ENCODE measurements at regions not wholly inside any gene's neighbourhood (a gene's known extent, or its start where the extent isn't known, plus 50 kb on each side); places are given as distances from the start of the nearest gene placed in this dataset.
"Not testable (repeated sequence)": the region's sequence is repeated elsewhere in the genome, so short reads cannot be mapped to it uniquely, and the experiment has no call there.

- H3K4me3 ChIP-seq; intact Hi-C loops (cut with DNase I; ENCODE audit: low total_unique reads); H3K36me3 ChIP-seq (ENCODE audit: low read depth, missing control alignments); H3K27ac ChIP-seq; DNase-seq; H3K4me1 ChIP-seq; H3K9me3 ChIP-seq; H3K27me3 ChIP-seq: not testable (repeated sequence)
- WGBS, 2 donors: 92 to 94% methylated on average over 1 of the region's 1 CpG
These were observed 64.4 kb downstream of the TMEM200C start for GRCh38 chr18:5830902-5831301.

- DNase-seq: no peak
- Histone ChIP-seq H3K9me3 (no peaks in the 10 kb centered on the region), H3K27ac (no peak overlapping the region), H3K4me3 (no peak overlapping the region), H3K27me3 (no peaks in the 10 kb centered on the region), H3K36me3 (ENCODE audit: low read depth, missing control alignments) (no peaks in the 10 kb centered on the region), H3K4me1 (no peaks in the 10 kb centered on the region)
- intact Hi-C loops (cut with DNase I; ENCODE audit: low total_unique reads): no loop called here
- 84 to 100% methylated on average over 1 of the region's 1 CpG for WGBS, 2 donors
- no peak for TF ChIP-seq POLR2A (IDR thresholded peaks at IDR 0.05)
These were observed 66.4 kb downstream of the TMEM200C start for GRCh38 chr18:5828913-5829312.

GRCh38 chr18:5825663-5826062, 69.7 kb downstream of the TMEM200C start:
- Histone ChIP-seq H3K9me3 (no peaks in the 10 kb centered on the region), H3K4me1 (no peaks in the 10 kb centered on the region), H3K27ac (no peak overlapping the region), H3K27me3 (no peaks in the 10 kb centered on the region), H3K36me3 (ENCODE audit: low read depth, missing control alignments) (no peaks in the 10 kb centered on the region), H3K4me3 (no peak overlapping the region)
- intact Hi-C loops (cut with DNase I; ENCODE audit: low total_unique reads): no loop called here
- DNase-seq: no peak
- WGBS, 2 donors: 90 to 94% methylated on average over 4 of the region's 4 CpGs
- TF ChIP-seq POLR2A (IDR thresholded peaks at IDR 0.05) (no peak), CTCF (IDR thresholded peaks at IDR 0.05) (no peak)

- no peaks in the 10 kb centered on the region for H3K9me3 ChIP-seq
- no peaks in the 10 kb centered on the region for H3K27me3 ChIP-seq
- H3K36me3 ChIP-seq (ENCODE audit: low read depth, missing control alignments): no peaks in the 10 kb centered on the region
- H3K27ac ChIP-seq: no peak overlapping the region
- WGBS, 2 donors: 55 to 69% methylated on average over 5 of the region's 5 CpGs
- intact Hi-C loops (cut with DNase I; ENCODE audit: low total_unique reads): no loop called here
- H3K4me1 ChIP-seq: no peaks in the 10 kb centered on the region
- H3K4me3 ChIP-seq: no peak overlapping the region
- DNase-seq: no peak
- TF ChIP-seq POLR2A (IDR thresholded peaks at IDR 0.05) (no peak), CTCF (IDR thresholded peaks at IDR 0.05) (no peak)
These were observed 70.8 kb downstream of the TMEM200C start for GRCh38 chr18:5824370-5824984.

- Histone ChIP-seq H3K36me3 (ENCODE audit: low read depth, missing control alignments) (no peaks in the 10 kb centered on the region), H3K9me3 (no peaks in the 10 kb centered on the region), H3K4me1 (no peaks in the 10 kb centered on the region), H3K27me3 (no peaks in the 10 kb centered on the region), H3K4me3 (no peak overlapping the region), H3K27ac (no peak overlapping the region)
- no peak for TF ChIP-seq CTCF (IDR thresholded peaks at IDR 0.05)
- TF ChIP-seq POLR2A (IDR thresholded peaks at IDR 0.05): no peak
- intact Hi-C loops (cut with DNase I; ENCODE audit: low total_unique reads): no loop called here
- 74 to 95% methylated on average over 1 of the region's 1 CpG for WGBS, 2 donors
- no peak for DNase-seq
These were observed 77.5 kb downstream of the TMEM200C start for GRCh38 chr18:5817816-5818215.

- Histone ChIP-seq H3K27ac (no peak overlapping the region), H3K4me3 (no peak overlapping the region), H3K4me1 (no peaks in the 10 kb centered on the region), H3K27me3 (no peaks in the 10 kb centered on the region), H3K9me3 (no peaks in the 10 kb centered on the region), H3K36me3 (ENCODE audit: low read depth, missing control alignments) (no peaks in the 10 kb centered on the region)
- WGBS, 2 donors: 86% methylated on average over 5 of the region's 5 CpGs
- TF ChIP-seq CTCF (IDR thresholded peaks at IDR 0.05): no peak
- TF ChIP-seq POLR2A (IDR thresholded peaks at IDR 0.05): no peak
- intact Hi-C loops (cut with DNase I; ENCODE audit: low total_unique reads): no loop called here
- DNase-seq: no peak
These were observed 88.5 kb downstream of the TMEM200C start for GRCh38 chr18:5806860-5807259.
